ENCODE measurements at regions not wholly inside any gene's neighbourhood (a gene's known extent, or its start where the extent isn't known, plus 50 kb on each side); places are given as distances from the start of the nearest gene placed in this dataset.

DNA sequence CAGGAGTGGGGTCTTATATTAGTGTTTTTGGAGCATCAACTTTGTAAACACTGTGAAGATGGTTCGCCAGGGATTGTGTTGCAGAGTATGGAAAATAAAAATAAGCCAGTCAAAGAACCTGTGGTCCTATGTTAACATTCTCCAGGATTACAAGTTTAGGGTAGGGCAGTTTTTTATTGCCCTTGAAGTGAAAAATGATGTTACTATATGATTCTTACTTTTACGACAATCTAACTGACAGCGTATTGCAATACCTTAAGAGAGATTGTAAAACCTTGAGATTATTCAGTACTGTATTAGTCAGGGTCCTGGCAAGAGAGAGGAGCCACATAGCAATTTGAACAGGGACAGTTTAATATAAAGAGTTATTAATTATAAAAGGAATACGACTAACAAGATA is 144.7 kb upstream of the ZNF608 start:
- WGBS (ENCODE audit: low lambda C conversion rate) = 83% methylated on average over 4 of the region's 4 CpGs
- FAIRE-seq = no peak
- no peak overlapping the region for H3K27ac ChIP-seq (ENCODE audit: extremely low read length, insufficient read depth, low read length)

DNA sequence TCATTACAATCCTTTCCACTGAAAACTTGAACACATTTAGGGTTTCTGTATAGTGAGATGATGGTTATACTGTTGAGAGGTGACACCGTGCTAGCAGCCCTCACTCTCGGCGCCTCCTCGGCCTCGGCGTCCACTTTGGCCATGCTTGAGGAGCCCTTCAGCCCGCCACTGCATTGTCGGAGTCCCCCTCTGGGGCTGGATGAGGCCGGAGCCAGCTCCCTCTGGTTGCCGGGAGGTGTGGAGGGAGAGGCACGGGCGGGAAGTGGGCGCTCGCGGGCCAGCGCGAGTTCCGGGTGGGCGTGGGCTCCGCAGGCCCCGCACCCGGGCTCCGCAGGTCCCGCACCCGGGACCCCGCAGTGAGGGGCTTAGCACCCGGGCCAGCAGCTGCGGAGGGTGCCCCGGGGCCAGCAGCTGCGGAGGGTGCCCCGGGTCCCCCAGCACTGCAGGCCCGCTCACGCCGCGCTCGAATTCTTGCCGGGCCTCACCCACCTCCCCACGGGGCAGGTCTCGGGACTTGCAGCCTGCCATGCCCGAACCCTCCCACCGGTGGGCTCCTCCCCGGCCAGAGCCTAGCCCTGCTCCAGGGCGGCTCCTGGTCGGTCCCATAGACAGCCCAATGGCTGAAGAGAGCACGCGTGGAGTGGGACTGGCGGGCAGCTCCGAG is 145.9 kb upstream of the ZNF608 start:
- BruUV-seq (replicated peaks) = no TSS peak
- no peaks in the 10 kb centered on the region for H3K27me3 ChIP-seq (ENCODE audit: control insufficient read depth in 1 of 2, insufficient read depth in 2 of 2, low read length in 2 of 2)
- no peaks in the 10 kb centered on the region for H3K9me3 ChIP-seq (ENCODE audit: low read length)
- WGBS (ENCODE audit: low lambda C conversion rate) = 87% methylated on average over 29 of the region's 48 CpGs
- FAIRE-seq (no peak), DNase-seq (ENCODE audit: low spot score) (no peak), ATAC-seq (no peak)
- intact Hi-C loops (cut with micrococcal nuclease; ENCODE audit: unreplicated experiment) (no loop called here), in situ Hi-C loops (cut with HindIII; ENCODE audit: extremely low pct_ligation_motif_present, low pct_unique_long_range_greater_than_20kb) (no loop called here)
- no peak overlapping the region for H3K9ac ChIP-seq (ENCODE audit: insufficient read depth, low read depth, low read length)
- H3K4me1 ChIP-seq (ENCODE audit: insufficient read depth, low read length) = peaks cover 20% of the 10 kb centered on the region
- ChIA-PET CTCF (ENCODE audit: low intra/inter-chr PET ratio, low total read pairs) (no interaction called here), POLR2A (no interaction called here)
- no peaks in the 10 kb centered on the region for H3K36me3 ChIP-seq (replicated peaks in 1 of 2; ENCODE audit: control insufficient read depth in 1 of 2, insufficient read depth in 2 of 2, low read length in 2 of 2)
- no peaks in the 10 kb centered on the region for H4K20me1 ChIP-seq (ENCODE audit: insufficient read depth, low read length)
- no peak overlapping the region for H3K4me2 ChIP-seq (ENCODE audit: low read depth, low read length)
- no peak overlapping the region for H2AFZ ChIP-seq (ENCODE audit: low read length)
- TF ChIP-seq EZH2 (conservative IDR thresholded peaks at IDR 0.05; ENCODE audit: low read depth, low read length) (no peak), MYNN (CRISPR knock-in tag; IDR thresholded peaks at IDR 0.05; ENCODE audit: low read depth) (no peak), ZNF44 (CRISPR knock-in tag; IDR thresholded peaks at IDR 0.05) (no peak), ATF1 (CRISPR knock-in tag; IDR thresholded peaks at IDR 0.05) (no peak), NR2F6 (IDR thresholded peaks at IDR 0.05) (no peak), NR2F6 (CRISPR knock-in tag; IDR thresholded peaks at IDR 0.05) (no peak), ATF7 (IDR thresholded peaks at IDR 0.05) (no peak), ATF7 (CRISPR knock-in tag; IDR thresholded peaks at IDR 0.05) (no peak)
- TF ChIP-seq, protein P1, sequence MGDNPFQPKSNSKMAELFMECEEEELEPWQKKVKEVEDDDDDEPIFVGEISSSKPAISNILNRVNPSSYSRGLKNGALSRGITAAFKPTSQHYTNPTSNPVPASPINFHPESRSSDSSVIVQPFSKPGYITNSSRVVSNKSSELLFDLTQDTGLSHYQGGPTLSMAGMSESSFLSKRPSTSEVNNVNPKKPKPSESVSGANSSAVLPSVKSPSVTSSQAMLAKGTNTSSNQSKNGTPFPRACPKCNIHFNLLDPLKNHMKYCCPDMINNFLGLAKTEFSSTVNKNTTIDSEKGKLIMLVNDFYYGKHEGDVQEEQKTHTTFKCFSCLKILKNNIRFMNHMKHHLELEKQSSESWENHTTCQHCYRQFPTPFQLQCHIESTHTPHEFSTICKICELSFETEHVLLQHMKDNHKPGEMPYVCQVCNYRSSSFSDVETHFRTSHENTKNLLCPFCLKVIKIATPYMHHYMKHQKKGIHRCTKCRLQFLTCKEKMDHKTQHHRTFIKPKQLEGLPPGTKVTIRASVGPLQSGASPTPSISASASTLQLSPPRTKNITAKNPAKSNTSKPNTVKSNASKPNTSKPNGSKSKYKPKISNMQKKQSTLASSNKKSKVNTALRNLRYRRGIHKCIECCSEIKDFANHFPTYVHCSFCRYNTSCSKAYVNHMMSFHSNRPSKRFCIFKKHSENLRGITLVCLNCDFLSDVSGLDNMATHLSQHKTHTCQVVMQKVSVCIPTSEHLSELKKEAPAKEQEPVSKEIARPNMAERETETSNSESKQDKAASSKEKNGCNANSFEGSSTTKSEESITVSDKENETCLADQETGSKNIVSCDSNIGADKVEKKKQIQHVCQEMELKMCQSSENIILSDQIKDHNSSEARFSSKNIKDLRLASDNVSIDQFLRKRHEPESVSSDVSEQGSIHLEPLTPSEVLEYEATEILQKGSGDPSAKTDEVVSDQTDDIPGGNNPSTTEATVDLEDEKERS (CRISPR knock-in tag; IDR thresholded peaks at IDR 0.05) = no peak
- TF ChIP-seq, protein P2, sequence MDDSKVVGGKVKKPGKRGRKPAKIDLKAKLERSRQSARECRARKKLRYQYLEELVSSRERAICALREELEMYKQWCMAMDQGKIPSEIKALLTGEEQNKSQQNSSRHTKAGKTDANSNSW (CRISPR knock-in tag; IDR thresholded peaks at IDR 0.05; ENCODE audit: borderline replicate concordance) = no peak
- no peaks in the 10 kb centered on the region for H3K79me2 ChIP-seq (ENCODE audit: insufficient read depth, low read length)
- H3K27ac ChIP-seq (ENCODE audit: extremely low read length, insufficient read depth, low read length) = no peak overlapping the region
- H3K4me3 ChIP-seq (replicated peaks in 1 of 3; ENCODE audit: insufficient read depth in 1 of 3, low read depth in 2 of 3, low read length in 3 of 3) = no peak overlapping the region

More for the DNA sequence above, 144.7 kb upstream of the ZNF608 start:
- Histone ChIP-seq H3K4me2 (ENCODE audit: low read depth, low read length) (no peak overlapping the region), H3K36me3 (replicated peaks in 1 of 2; ENCODE audit: control insufficient read depth in 1 of 2, insufficient read depth in 2 of 2, low read length in 2 of 2) (no peaks in the 10 kb centered on the region), H3K79me2 (ENCODE audit: insufficient read depth, low read length) (no peaks in the 10 kb centered on the region), H3K27me3 (ENCODE audit: control insufficient read depth in 1 of 2, insufficient read depth in 2 of 2, low read length in 2 of 2) (no peaks in the 10 kb centered on the region), H2AFZ (ENCODE audit: low read length) (no peak overlapping the region), H3K4me1 (ENCODE audit: insufficient read depth, low read length) (peaks cover 26% of the 10 kb centered on the region), H4K20me1 (ENCODE audit: insufficient read depth, low read length) (no peaks in the 10 kb centered on the region), H3K9me3 (ENCODE audit: low read length) (no peaks in the 10 kb centered on the region), H3K4me3 (replicated peaks in 1 of 3; ENCODE audit: insufficient read depth in 1 of 3, low read depth in 2 of 3, low read length in 3 of 3) (no peak overlapping the region), H3K9ac (ENCODE audit: insufficient read depth, low read depth, low read length) (no peak overlapping the region)
- ATAC-seq (no peak), DNase-seq (ENCODE audit: low spot score) (no peak)
- TF ChIP-seq ZNF484 (CRISPR knock-in tag; IDR thresholded peaks at IDR 0.05; ENCODE audit: borderline replicate concordance, low read depth) = no peak
- TF ChIP-seq REL (CRISPR knock-in tag; conservative IDR thresholded peaks at IDR 0.05) = no peak
- TF ChIP-seq ZFP37 (CRISPR knock-in tag; IDR thresholded peaks at IDR 0.05; ENCODE audit: borderline replicate concordance) = no peak
- TF ChIP-seq ZFP41 (CRISPR knock-in tag; IDR thresholded peaks at IDR 0.05; ENCODE audit: borderline replicate concordance) = no peak
- no peak for TF ChIP-seq ZBTB7A (CRISPR knock-in tag; IDR thresholded peaks at IDR 0.05)
- TF ChIP-seq ZNF343 (CRISPR knock-in tag; IDR thresholded peaks at IDR 0.05) = no peak
- no peak for TF ChIP-seq SKI (IDR thresholded peaks at IDR 0.05; ENCODE audit: partially characterized antibody)
- TF ChIP-seq ZNF3 (CRISPR knock-in tag; IDR thresholded peaks at IDR 0.05) = no peak
- TF ChIP-seq STAT5B (CRISPR knock-in tag; IDR thresholded peaks at IDR 0.05) = no peak
- TF ChIP-seq NR1H2 (CRISPR knock-in tag; IDR thresholded peaks at IDR 0.05; ENCODE audit: borderline replicate concordance, low read depth) = no peak
- intact Hi-C loops (cut with micrococcal nuclease; ENCODE audit: unreplicated experiment) = no loop called here
- no TSS peak for BruUV-seq (replicated peaks)
- in situ Hi-C loops (cut with HindIII; ENCODE audit: extremely low pct_ligation_motif_present, low pct_unique_long_range_greater_than_20kb) = no loop called here
- ChIA-PET CTCF (ENCODE audit: low intra/inter-chr PET ratio, low total read pairs) (no interaction called here), POLR2A (no interaction called here)

Measured in HepG2 (cell line).